HFF-Myc (cell line): ENCODE measurements at regions not wholly inside any gene's neighbourhood (a gene's known extent, or its start where the extent isn't known, plus 50 kb on each side); places are given as distances from the start of the nearest gene placed in this dataset.

ENCODE experiments used
- DNase-seq: peaks from one replicate; pipeline ENCODE4 v3.0.0-alpha.2; 2011; ENCODE audit warnings: low read depth; ENCODE audit errors: extremely low read depth
- H3K4me3 ChIP-seq: replicated peaks from 2 replicates; pipeline ENCODE4 v1.5.1; 2011; ENCODE audit warnings: low read depth, mild to moderate bottlenecking, control low read depth, low read length
- CTCF ChIP-seq: IDR thresholded peaks from 2 replicates; pipeline ENCODE4 v1.5.1; 2012; ENCODE audit warnings: mild to moderate bottlenecking, low read depth, low read length, control low read depth; ENCODE audit errors: missing control alignments

DNA sequence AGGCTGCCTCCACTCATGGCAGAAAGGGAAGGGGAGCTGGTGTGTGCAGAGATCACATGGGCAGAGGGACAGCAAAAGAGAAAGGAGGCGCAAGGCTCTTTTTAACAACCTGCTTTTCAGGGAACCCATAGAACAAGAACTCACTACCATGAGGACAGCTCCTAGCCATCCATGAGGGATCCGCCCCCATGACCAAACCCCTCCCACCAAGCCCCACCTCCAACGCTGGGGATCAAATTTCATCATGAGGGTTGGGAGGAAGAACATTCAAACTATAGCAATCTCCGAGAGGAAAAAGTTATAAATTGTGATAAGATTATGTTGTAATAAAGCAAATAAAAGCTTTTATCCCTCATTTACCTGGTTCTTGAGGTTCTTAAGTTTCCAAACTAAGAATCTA is 84.7 kb upstream of the LMCD1 start:
- no peak for TF ChIP-seq CTCF
- DNase-seq, result no peak
- H3K4me3 ChIP-seq, result no peak overlapping the region

GRCh38 chr3:8420612-8421011 is 81.0 kb upstream of the LMCD1 start:
- DNase-seq, result no peak
- TF ChIP-seq CTCF, result no peak
- H3K4me3 ChIP-seq, result no peak overlapping the region

- no peak for TF ChIP-seq CTCF
- DNase-seq, result no peak
- H3K4me3 ChIP-seq, result no peak overlapping the region
Measured at GRCh38 chr3:8421267-8421666, 80.4 kb upstream of the LMCD1 start.

- H3K4me3 ChIP-seq, result no peak overlapping the region
- TF ChIP-seq CTCF, result no peak
- DNase-seq, result no peak
Measured at GRCh38 chr3:8421711-8422110, 79.9 kb upstream of the LMCD1 start.

DNA sequence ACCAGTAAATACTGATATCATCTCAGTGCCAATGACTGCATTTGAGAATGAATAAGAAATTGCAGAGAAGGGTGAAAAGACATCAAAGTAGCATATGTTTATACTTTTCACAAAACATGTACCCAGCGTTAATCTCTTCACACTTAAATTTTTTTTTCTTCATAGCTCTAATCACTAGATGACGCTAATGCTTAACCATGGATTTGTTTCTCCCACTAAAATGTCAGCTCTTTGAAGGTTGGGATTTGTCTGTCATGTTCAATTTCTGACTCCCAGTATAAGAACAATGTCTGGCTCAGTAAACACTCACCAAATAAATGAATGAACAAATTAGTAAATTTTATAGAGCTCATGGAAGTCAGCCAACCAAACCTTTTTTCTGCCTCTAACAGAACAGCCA is 78.3 kb upstream of the LMCD1 start:
- DNase-seq, result no peak
- no peak overlapping the region for H3K4me3 ChIP-seq
- TF ChIP-seq CTCF, result no peak

GRCh38 chr3:8424281-8424680 is 77.3 kb upstream of the LMCD1 start:
- no peak overlapping the region for H3K4me3 ChIP-seq
- TF ChIP-seq CTCF, result no peak
- DNase-seq, result no peak

- H3K4me3 ChIP-seq, result no peak overlapping the region
- no peak for TF ChIP-seq CTCF
Measured at GRCh38 chr3:8436661-8437287, 64.8 kb upstream of the LMCD1 start.

More at GRCh38 chr3:8436661-8437287, 64.8 kb upstream of the LMCD1 start:
- DNase-seq, result no peak
